Caco-2 (cell line): ENCODE measurements at regions not wholly inside any gene's neighbourhood (a gene's known extent, or its start where the extent isn't known, plus 50 kb on each side); places are given as distances from the start of the nearest gene placed in this dataset.

Experiments used
- BruUV-seq: library from RNA; stranded (reverse); fragments of 400-500 nt; replicated peaks from 2 replicates; lab custom pipeline; 2021; lab: Mats Ljungman, UMichigan
- CTCF ChIA-PET: fragments of 300-600 bp; sonication (Branson Sonifier 250); formaldehyde crosslinking; loops from one replicate; lab custom pipeline; 2022; ENCODE audit warnings: antibody characterized with exemption; lab: Charles Lee
- POLR2A ChIA-PET: fragments of 300-600 bp; sonication (Branson Sonifier 250); formaldehyde crosslinking; loops from one replicate; lab custom pipeline; 2022; ENCODE audit warnings: antibody characterized with exemption; lab: Charles Lee
- DNase-seq, 2 experiments: peaks; one replicate each; pipeline versions ENCODE4 v3.0.0 to v3.0.0-alpha.2; 2020 to 2022
- H3K27me3 ChIP-seq: replicated peaks from 2 replicates; pipeline ENCODE4 v1.6.0; 2011; ENCODE audit warnings: low read length; ENCODE audit not compliant: control insufficient read depth, insufficient read depth
- H3K36me3 ChIP-seq: 2 replicates; pipeline ENCODE4 v1.5.1; 2011; ENCODE audit warnings: low read length; ENCODE audit not compliant: control insufficient read depth, insufficient read depth
- H3K4me1 ChIP-seq: fragments of 250-450 bp; sonication (Bioruptor Pico); 2 replicates; pipeline ENCODE4 v1.5.1; 2020; ENCODE audit warnings: mild to moderate bottlenecking
- H3K4me3 ChIP-seq: 2 replicates; pipeline ENCODE4 v1.5.1; 2011; ENCODE audit warnings: low read depth, mild to moderate bottlenecking, control low read depth, low read length
- H3K9me3 ChIP-seq: fragments of 250-450 bp; sonication (Bioruptor Pico); 2 replicates; pipeline ENCODE4 v1.5.1; 2020; ENCODE audit warnings: mild to moderate bottlenecking, moderate library complexity
- H3K27ac Mint-ChIP-seq: one replicate; pipeline ENCODE4 v1.8.0; 2022; ENCODE audit warnings: mixed read lengths; ENCODE audit not compliant: unreplicated experiment
- H3K27me3 Mint-ChIP-seq: one replicate; pipeline ENCODE4 v1.8.0; 2022; ENCODE audit warnings: mixed read lengths; ENCODE audit not compliant: insufficient read depth, unreplicated experiment
- H3K36me3 Mint-ChIP-seq: one replicate; pipeline ENCODE4 v1.8.0; 2022; ENCODE audit warnings: mild to moderate bottlenecking, mixed read lengths; ENCODE audit not compliant: insufficient read depth, unreplicated experiment
- H3K4me1 Mint-ChIP-seq: one replicate; pipeline ENCODE4 v1.8.0; 2022; ENCODE audit warnings: low read depth, mixed read lengths; ENCODE audit not compliant: unreplicated experiment
- H3K4me3 Mint-ChIP-seq: one replicate; pipeline ENCODE4 v1.8.0; 2022; ENCODE audit warnings: mild to moderate bottlenecking, moderate library complexity, mixed read lengths; ENCODE audit not compliant: unreplicated experiment
- H3K9me3 Mint-ChIP-seq: one replicate; pipeline ENCODE4 v1.8.0; 2022; ENCODE audit warnings: mixed read lengths; ENCODE audit not compliant: unreplicated experiment
- CTCF ChIP-seq, 2 experiments: fragments of 200-600 bp in 1 of 2; IDR thresholded peaks; 1 replicate in 1 of 2; 2 replicates in 1 of 2; pipeline versions ENCODE4 v1.5.1 to v1.8.0; 2011 to 2022; ENCODE audit warnings: antibody characterized with exemption in 1 of 2, control low read depth in 1 of 2, inconsistent platforms in 1 of 2, low read depth in 1 of 2, low read length in 1 of 2, mild to moderate bottlenecking in 1 of 2, moderate library complexity in 1 of 2; ENCODE audit not compliant: insufficient read depth in 1 of 2, severe bottlenecking in 1 of 2, unreplicated experiment in 1 of 2
- intact Hi-C: fragments of 100-400 bp; cut with micrococcal nuclease; formaldehyde crosslinking; loops from one replicate; pipeline ENCODE4 v1.10.0; 2022; ENCODE audit not compliant: unreplicated experiment

- Histone ChIP-seq H3K4me1 (peaks cover 7% of the 10 kb centered on the region; the same call in 1 of the 2 replicates), H3K27me3 (no peaks in the 10 kb centered on the region), H3K4me3 (no peak overlapping the region), H3K9me3 (no peaks in the 10 kb centered on the region), H3K36me3 (no peaks in the 10 kb centered on the region)
- no peaks in the 10 kb centered on the region for H3K27me3 Mint-ChIP-seq
- peak in 1 of 2 experiments; percentile 10 for DNase-seq
- no peak overlapping the region for H3K27ac Mint-ChIP-seq
- ChIA-PET POLR2A (no interaction called here), CTCF (interaction anchor here (1.1 to 1.5 kb wide), 3 partner anchors 237 to 282 kb away, joined by 5 to 9 read pairs (median 7); no protein-coding TSS in a partner anchor)
- TF ChIP-seq CTCF (IDR thresholded peaks at IDR 0.05; ENCODE audit: insufficient read depth in 1 of 2, low read depth in 1 of 2, low read length in 1 of 2, severe bottlenecking in 1 of 2, unreplicated experiment in 1 of 2), result peak in 1 of 2 experiments; percentile 25
- H3K9me3 Mint-ChIP-seq, result no peaks in the 10 kb centered on the region
- no peak overlapping the region for H3K4me3 Mint-ChIP-seq
- intact Hi-C loops, result loop anchor here (1.0 to 2.0 kb wide), 4 partner anchors 30 to 277 kb away; no protein-coding TSS in a partner anchor
- no peaks in the 10 kb centered on the region for H3K4me1 Mint-ChIP-seq
- no peaks in the 10 kb centered on the region for H3K36me3 Mint-ChIP-seq
- no TSS peak for BruUV-seq
Measured at GRCh38 chr4:114417214-114417613, 181.4 kb upstream of the UGT8 start.

DNA sequence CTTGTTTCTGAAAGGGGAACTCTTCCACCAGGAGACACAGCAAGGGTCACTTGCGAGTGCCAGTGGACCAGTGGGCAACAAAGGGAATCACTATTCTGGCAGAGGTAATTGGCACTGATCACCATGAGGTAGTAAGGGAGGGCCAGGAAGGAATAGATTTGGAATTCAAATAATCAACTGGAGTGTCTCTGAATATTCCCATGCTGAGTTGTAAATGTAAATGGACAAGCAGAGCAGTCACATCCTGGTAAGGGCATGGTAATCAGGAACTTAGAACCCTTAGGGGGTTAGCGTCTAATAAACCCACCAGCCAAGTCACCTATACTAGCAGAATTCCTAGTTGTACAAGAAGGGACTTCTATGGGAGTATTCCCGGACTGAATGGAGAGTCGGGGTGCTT is 178.5 kb upstream of the UGT8 start:
- Mint-ChIP-seq H3K9me3 (no peaks in the 10 kb centered on the region), H3K4me3 (no peak overlapping the region), H3K27me3 (no peaks in the 10 kb centered on the region), H3K27ac (no peak overlapping the region), H3K36me3 (no peaks in the 10 kb centered on the region), H3K4me1 (no peaks in the 10 kb centered on the region)
- intact Hi-C loops, result no loop called here
- Histone ChIP-seq H3K27me3 (no peaks in the 10 kb centered on the region), H3K36me3 (no peaks in the 10 kb centered on the region), H3K9me3 (no peaks in the 10 kb centered on the region), H3K4me1 (peaks cover 7% of the 10 kb centered on the region; the same call in 1 of the 2 replicates), H3K4me3 (no peak overlapping the region)
- BruUV-seq, result no TSS peak
- POLR2A ChIA-PET, result no interaction called here
- TF ChIP-seq CTCF (IDR thresholded peaks at IDR 0.05; ENCODE audit: insufficient read depth in 1 of 2, low read depth in 1 of 2, low read length in 1 of 2, severe bottlenecking in 1 of 2, unreplicated experiment in 1 of 2), result no peak
- CTCF ChIA-PET, result no interaction called here
- DNase-seq, result no peak

GRCh38 chr4:114423582-114423981 is 175.0 kb upstream of the UGT8 start:
- H3K4me3 Mint-ChIP-seq, result no peak overlapping the region
- Histone ChIP-seq H3K27me3 (no peaks in the 10 kb centered on the region), H3K4me3 (no peak overlapping the region), H3K9me3 (no peaks in the 10 kb centered on the region), H3K4me1 (peaks cover 7% of the 10 kb centered on the region; the same call in 1 of the 2 replicates), H3K36me3 (no peaks in the 10 kb centered on the region)
- H3K9me3 Mint-ChIP-seq, result no peaks in the 10 kb centered on the region
- ChIA-PET CTCF (no interaction called here), POLR2A (no interaction called here)
- BruUV-seq, result no TSS peak
- H3K27ac Mint-ChIP-seq, result no peak overlapping the region
- H3K27me3 Mint-ChIP-seq, result no peaks in the 10 kb centered on the region
- no peak for TF ChIP-seq CTCF (IDR thresholded peaks at IDR 0.05; ENCODE audit: insufficient read depth in 1 of 2, low read depth in 1 of 2, low read length in 1 of 2, severe bottlenecking in 1 of 2, unreplicated experiment in 1 of 2)
- DNase-seq, result no peak
- no peaks in the 10 kb centered on the region for H3K4me1 Mint-ChIP-seq
- no peaks in the 10 kb centered on the region for H3K36me3 Mint-ChIP-seq
- intact Hi-C loops, result no loop called here
